Mesendoderm (in vitro differentiated cells): ENCODE measurements at regions not wholly inside any gene's neighbourhood (a gene's known extent, or its start where the extent isn't known, plus 50 kb on each side); places are given as distances from the start of the nearest gene placed in this dataset.

Experiments
- DNase-seq: peaks from one replicate; pipeline ENCODE4 v3.0.0; 2013
- H2AK5ac ChIP-seq: 2 replicates; pipeline ENCODE4 v1.6.1; 2013; ENCODE audit warnings: low read length, inconsistent platforms
- H2BK120ac ChIP-seq: 2 replicates; pipeline ENCODE4 v1.6.1; 2013; ENCODE audit warnings: low read depth, mild to moderate bottlenecking, low read length, moderate library complexity, mixed read lengths
- H2BK15ac ChIP-seq: replicated peaks from 2 replicates; pipeline ENCODE4 v1.6.1; 2013; ENCODE audit warnings: low read depth, mild to moderate bottlenecking, moderate library complexity
- H2BK5ac ChIP-seq: 2 replicates; pipeline ENCODE4 v1.6.1; 2013; ENCODE audit warnings: low read length, inconsistent platforms
- H3K18ac ChIP-seq: 2 replicates; pipeline ENCODE4 v1.6.1; 2013; ENCODE audit warnings: mild to moderate bottlenecking, low read length, mixed read lengths
- H3K23ac ChIP-seq: one replicate; pipeline ENCODE4 v1.6.1; 2013; ENCODE audit warnings: low read length
- H3K27ac ChIP-seq: 2 replicates; pipeline ENCODE4 v1.5.1; 2013; ENCODE audit warnings: low read depth, mild to moderate bottlenecking, inconsistent platforms, low read length, moderate library complexity
- H3K27me3 ChIP-seq: 2 replicates; pipeline ENCODE4 v1.6.1; 2013; ENCODE audit warnings: low read length, control low read depth, mild to moderate bottlenecking, inconsistent platforms; ENCODE audit not compliant: insufficient read depth, poor library complexity
- H3K36me3 ChIP-seq: 2 replicates; pipeline ENCODE4 v1.6.1; 2013; ENCODE audit warnings: low read length, inconsistent platforms; ENCODE audit not compliant: control insufficient read depth, insufficient read depth
- H3K4ac ChIP-seq: one replicate; pipeline ENCODE4 v1.6.1; 2013; ENCODE audit warnings: low read depth, mild to moderate bottlenecking, low read length, moderate library complexity
- H3K4me1 ChIP-seq: 2 replicates; pipeline ENCODE4 v1.6.1; 2013; ENCODE audit warnings: low read depth, low read length, inconsistent platforms; ENCODE audit not compliant: control insufficient read depth
- H3K4me2 ChIP-seq: 2 replicates; pipeline ENCODE4 v1.6.1; 2013; ENCODE audit warnings: low read length
- H3K4me3 ChIP-seq: 2 replicates; pipeline ENCODE4 v1.5.1; 2013; ENCODE audit warnings: mild to moderate bottlenecking, low read length
- H3K56ac ChIP-seq: one replicate; pipeline ENCODE4 v1.6.1; 2013; ENCODE audit warnings: low read length
- H3K79me1 ChIP-seq: 2 replicates; pipeline ENCODE4 v1.6.1; 2013; ENCODE audit warnings: low read length, inconsistent platforms
- H3K79me2 ChIP-seq: 2 replicates; pipeline ENCODE4 v1.6.1; 2013; ENCODE audit warnings: mild to moderate bottlenecking, low read length; ENCODE audit not compliant: control insufficient read depth, insufficient read depth
- H3K9ac ChIP-seq: 2 replicates; pipeline ENCODE4 v1.6.1; 2013; ENCODE audit warnings: low read length, inconsistent platforms
- H4K5ac ChIP-seq: one replicate; pipeline ENCODE4 v1.6.1; 2013; ENCODE audit warnings: low read length
- H4K8ac ChIP-seq: one replicate; pipeline ENCODE4 v1.6.1; 2013; ENCODE audit warnings: low read depth, mild to moderate bottlenecking, control low read depth, low read length, moderate library complexity
- WGBS: extraction: QIAGEN DNeasy Blood & Tissue Kit; methylation state at CpG from one replicate; pipeline ENCODE4 v1.1.7; 2013; ENCODE audit warnings: low lambda C conversion rate, missing lambda C conversion rate; ENCODE audit not compliant: insufficient coverage; ENCODE audit errors: extremely low coverage; 5-methylcytosine and 5-hydroxymethylcytosine counted together

- DNase-seq = no peak
- no CpG with 5 or more reads among the region's 2 CpGs for WGBS
- no peak overlapping the region for H2BK15ac ChIP-seq
- no peaks in the 10 kb centered on the region for H3K4me1 ChIP-seq
- no peaks in the 10 kb centered on the region for H3K79me2 ChIP-seq
- no peaks in the 10 kb centered on the region for H3K79me1 ChIP-seq
- H3K27me3 ChIP-seq = no peaks in the 10 kb centered on the region
- H4K5ac ChIP-seq = no peak overlapping the region
- no peak overlapping the region for H3K4ac ChIP-seq
- no peak overlapping the region for H3K9ac ChIP-seq
- no peaks in the 10 kb centered on the region for H3K36me3 ChIP-seq
- H2BK5ac ChIP-seq = no peak overlapping the region
- H3K56ac ChIP-seq = no peak overlapping the region
- H2AK5ac ChIP-seq = no peak overlapping the region
- no peak overlapping the region for H3K18ac ChIP-seq
- H3K4me3 ChIP-seq = no peak overlapping the region
- H4K8ac ChIP-seq = no peak overlapping the region
- no peak overlapping the region for H2BK120ac ChIP-seq
- no peak overlapping the region for H3K23ac ChIP-seq
- no peak overlapping the region for H3K27ac ChIP-seq
- H3K4me2 ChIP-seq = no peak overlapping the region
These were observed 226.0 kb downstream of the SNAPC1 start for GRCh38 chr14:61988240-61988639.

DNA sequence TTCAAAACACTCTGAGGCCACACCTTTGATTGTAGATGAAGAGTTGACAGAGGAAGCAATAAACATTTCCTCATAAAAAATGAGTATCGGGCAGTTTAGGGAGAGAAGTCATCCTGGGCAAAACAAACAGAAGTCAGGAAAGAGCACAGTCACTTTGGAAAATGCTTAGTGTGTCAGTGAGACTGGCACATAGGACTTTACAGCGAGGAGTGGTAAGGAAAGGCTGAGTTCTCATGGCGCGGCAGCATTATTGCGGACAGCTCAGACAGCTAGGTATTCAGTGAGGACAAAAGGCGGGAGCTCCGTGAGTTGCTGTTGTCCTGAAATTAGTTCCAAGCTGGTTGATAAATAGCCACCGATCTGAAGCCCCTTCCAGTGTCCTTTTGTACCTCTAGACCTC lies 229.9 kb downstream of the SNAPC1 start:
- Histone ChIP-seq H3K9ac (no peak overlapping the region), H3K27me3 (no peaks in the 10 kb centered on the region), H3K36me3 (no peaks in the 10 kb centered on the region), H3K4me2 (no peak overlapping the region), H3K79me2 (no peaks in the 10 kb centered on the region), H3K27ac (no peak overlapping the region), H3K4me1 (no peaks in the 10 kb centered on the region), H2BK120ac (no peak overlapping the region), H2BK15ac (no peak overlapping the region), H4K8ac (no peak overlapping the region), H2AK5ac (no peak overlapping the region), H3K56ac (no peak overlapping the region), H3K4ac (no peak overlapping the region), H3K79me1 (no peaks in the 10 kb centered on the region), H3K23ac (no peak overlapping the region), H4K5ac (no peak overlapping the region), H3K4me3 (no peak overlapping the region), H2BK5ac (no peak overlapping the region), H3K18ac (no peak overlapping the region)
- no CpG with 5 or more reads among the region's 8 CpGs for WGBS
- DNase-seq = no peak

DNA sequence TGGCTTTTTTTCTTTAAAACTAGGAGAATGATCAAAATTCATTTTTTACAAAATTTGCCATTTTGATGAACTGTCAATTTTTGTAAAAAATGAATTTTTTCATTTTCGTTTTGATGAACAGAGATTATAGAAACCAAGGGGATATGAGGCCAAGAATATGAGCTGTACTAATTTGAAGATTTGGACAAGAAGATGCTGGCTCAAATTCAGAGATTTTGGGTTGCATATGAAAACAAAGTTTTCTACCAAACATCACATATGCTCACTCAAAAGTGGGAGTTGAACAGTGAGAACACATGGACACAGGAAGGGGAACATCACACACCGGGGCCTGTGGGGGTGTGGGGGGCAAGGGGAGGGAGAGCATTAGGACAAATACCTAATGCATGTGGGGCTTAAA lies 230.7 kb downstream of the SNAPC1 start:
- no peaks in the 10 kb centered on the region for H3K27me3 ChIP-seq
- H3K23ac ChIP-seq = no peak overlapping the region
- no peak overlapping the region for H2BK5ac ChIP-seq
- H4K8ac ChIP-seq = no peak overlapping the region
- no peak overlapping the region for H3K4me3 ChIP-seq
- no peaks in the 10 kb centered on the region for H3K79me2 ChIP-seq
- no peaks in the 10 kb centered on the region for H3K79me1 ChIP-seq
- no peak overlapping the region for H2BK120ac ChIP-seq
- no peak for DNase-seq
- WGBS = no CpG with 5 or more reads among the region's 2 CpGs
- H2AK5ac ChIP-seq = no peak overlapping the region
- H4K5ac ChIP-seq = no peak overlapping the region
- H2BK15ac ChIP-seq = no peak overlapping the region
- no peak overlapping the region for H3K18ac ChIP-seq
- H3K9ac ChIP-seq = no peak overlapping the region
- no peaks in the 10 kb centered on the region for H3K4me1 ChIP-seq
- no peak overlapping the region for H3K27ac ChIP-seq
- no peak overlapping the region for H3K56ac ChIP-seq
- H3K4ac ChIP-seq = no peak overlapping the region
- H3K4me2 ChIP-seq = no peak overlapping the region
- no peaks in the 10 kb centered on the region for H3K36me3 ChIP-seq

DNA sequence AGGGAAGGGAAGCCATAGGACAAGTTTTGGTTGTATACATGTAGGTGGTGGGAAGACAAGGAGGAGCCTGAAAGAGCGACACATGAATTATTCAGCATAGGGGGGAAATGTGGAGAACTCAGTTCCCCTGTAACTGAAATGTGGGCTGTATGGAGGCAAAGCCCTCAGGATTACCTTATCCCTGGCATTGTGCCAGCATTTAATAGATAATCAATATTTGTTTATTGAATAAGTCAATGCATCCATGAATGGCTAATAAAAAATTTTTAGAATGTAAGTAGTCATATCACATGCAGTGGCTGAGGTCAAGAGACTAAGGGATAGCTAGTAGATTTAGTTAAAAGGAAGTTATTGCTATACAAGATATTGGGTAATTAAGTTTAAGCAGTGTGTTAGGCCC lies 232.4 kb downstream of the SNAPC1 start:
- Histone ChIP-seq H3K79me2 (no peaks in the 10 kb centered on the region), H3K27ac (no peak overlapping the region), H3K56ac (no peak overlapping the region), H4K5ac (no peak overlapping the region), H3K79me1 (no peaks in the 10 kb centered on the region), H3K4me1 (no peaks in the 10 kb centered on the region), H2AK5ac (no peak overlapping the region), H3K9ac (no peak overlapping the region), H3K4ac (no peak overlapping the region), H3K23ac (no peak overlapping the region), H3K27me3 (no peaks in the 10 kb centered on the region), H4K8ac (no peak overlapping the region), H2BK5ac (no peak overlapping the region), H2BK15ac (no peak overlapping the region), H2BK120ac (no peak overlapping the region), H3K4me3 (no peak overlapping the region), H3K4me2 (no peak overlapping the region), H3K18ac (no peak overlapping the region), H3K36me3 (no peaks in the 10 kb centered on the region)
- no peak for DNase-seq
- WGBS = no CpG with 5 or more reads among the region's 1 CpG

DNA sequence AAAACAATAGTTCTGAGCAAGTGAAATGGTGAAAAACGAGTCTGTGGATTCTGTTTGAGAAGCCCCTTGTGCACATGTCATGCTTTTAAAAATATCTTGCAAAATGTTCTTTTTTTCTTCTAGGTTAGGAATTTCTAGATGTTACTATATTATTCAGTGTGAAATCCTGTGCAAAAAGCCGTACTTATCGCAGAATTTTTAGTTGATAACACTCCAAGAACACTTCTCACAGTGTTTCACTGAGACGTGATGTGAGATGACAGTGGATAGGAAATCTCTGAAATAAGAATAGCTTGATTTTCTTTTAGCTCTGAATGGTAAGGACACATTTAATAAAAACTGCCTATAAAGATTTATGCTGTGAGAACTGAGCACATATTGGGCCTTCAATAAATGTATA lies 234.5 kb downstream of the SNAPC1 start:
- Histone ChIP-seq H3K36me3 (no peaks in the 10 kb centered on the region), H2BK15ac (no peak overlapping the region), H2BK120ac (no peak overlapping the region), H4K5ac (no peak overlapping the region), H3K27ac (no peak overlapping the region), H2BK5ac (no peak overlapping the region), H3K56ac (no peak overlapping the region), H3K27me3 (no peaks in the 10 kb centered on the region), H3K4ac (no peak overlapping the region), H4K8ac (no peak overlapping the region), H3K4me1 (no peaks in the 10 kb centered on the region), H3K18ac (no peak overlapping the region), H3K23ac (no peak overlapping the region), H3K4me2 (no peak overlapping the region), H3K79me2 (no peaks in the 10 kb centered on the region), H3K4me3 (no peak overlapping the region), H3K79me1 (no peaks in the 10 kb centered on the region), H2AK5ac (no peak overlapping the region), H3K9ac (no peak overlapping the region)
- DNase-seq = no peak
- WGBS = no CpG with 5 or more reads among the region's 4 CpGs

- Histone ChIP-seq H3K27me3 (no peaks in the 10 kb centered on the region), H3K9ac (no peak overlapping the region), H3K79me2 (no peaks in the 10 kb centered on the region), H4K5ac (no peak overlapping the region), H3K4ac (no peak overlapping the region), H2BK15ac (no peak overlapping the region), H2BK5ac (no peak overlapping the region), H3K4me2 (no peak overlapping the region), H3K56ac (no peak overlapping the region), H4K8ac (no peak overlapping the region), H3K4me3 (no peak overlapping the region), H3K36me3 (no peaks in the 10 kb centered on the region), H3K79me1 (no peaks in the 10 kb centered on the region), H3K18ac (no peak overlapping the region), H3K23ac (no peak overlapping the region), H2BK120ac (no peak overlapping the region), H3K27ac (no peak overlapping the region), H2AK5ac (no peak overlapping the region), H3K4me1 (no peaks in the 10 kb centered on the region)
- DNase-seq = no peak
These were observed 234.9 kb downstream of the SNAPC1 start for GRCh38 chr14:61997161-61997560.
